Stomach (tissue), 8 donors: ENCODE measurements at regions not wholly inside any gene's neighbourhood (a gene's known extent, or its start where the extent isn't known, plus 50 kb on each side); places are given as distances from the start of the nearest gene placed in this dataset.

Experiments used
- DNase-seq, 2 donors: peaks; one replicate each; pipeline versions ENCODE4 v3.0.0 to v3.0.0-alpha.2; 2013 to 2019
- H3K27ac ChIP-seq, 5 donors: fragments of 200-600 bp in 4 of 5; sonication (generic) in 4 of 5; one replicate each; pipeline ENCODE4 v1.5.1; 2013 to 2019; ENCODE audit warnings: mild to moderate bottlenecking in 1 of 5, moderate library complexity in 1 of 5
- H3K27me3 ChIP-seq, 3 donors: fragments of 200-600 bp; sonication (generic); one replicate each; pipeline ENCODE4 v1.5.1; 2017 to 2019; ENCODE audit warnings: mixed run types in 1 of 3
- H3K36me3 ChIP-seq, 4 donors: fragments of 200-600 bp; sonication (generic); 1 replicate in 3 of 4; 2 replicates in 1 of 4; pipeline ENCODE4 v1.5.1; 2016 to 2019
- H3K4me1 ChIP-seq, 4 donors: fragments of 200-600 bp; sonication (generic); one replicate each; pipeline ENCODE4 v1.5.1; 2016 to 2019
- H3K4me3 ChIP-seq, 4 donors: fragments of 200-600 bp; sonication (generic) in 3 of 4; one replicate each; pipeline ENCODE4 v1.5.1; 2016 to 2019; ENCODE audit warnings: mild to moderate bottlenecking in 1 of 4
- H3K9me3 ChIP-seq, 4 donors: fragments of 200-600 bp; sonication (generic); one replicate each; pipeline ENCODE4 v1.5.1; 2016 to 2019
- CTCF ChIP-seq, 7 experiments: fragments of 450-650 bp in 4 of 7; fragments of 200-600 bp in 3 of 7; sonication (generic) in 3 of 7; IDR thresholded peaks; one replicate each; pipeline ENCODE4 v1.5.1; 2016 to 2019; ENCODE audit warnings: antibody characterized with exemption in 7 of 7, control low read depth in 2 of 7, mild to moderate bottlenecking in 1 of 7
- EP300 ChIP-seq: sonication (generic); formaldehyde crosslinking; IDR thresholded peaks from one replicate; pipeline ENCODE4 v1.6.1; 2017; ENCODE audit warnings: antibody characterized with exemption
- POLR2A ChIP-seq, 4 donors: fragments of 450-650 bp; IDR thresholded peaks; one replicate each; pipeline ENCODE4 v1.6.1; 2016; ENCODE audit warnings: antibody characterized with exemption in 4 of 4, control low read depth in 2 of 4, mild to moderate bottlenecking in 1 of 4, moderate library complexity in 1 of 4
- POLR2AphosphoS5 ChIP-seq, 3 donors: sonication (generic); formaldehyde crosslinking; IDR thresholded peaks; one replicate each; pipeline ENCODE4 v1.6.1; 2016; ENCODE audit warnings: antibody characterized with exemption in 3 of 3
- WGBS, 5 donors: extraction: QIAGEN DNeasy Blood & Tissue Kit in 3 of 5; methylation state at CpG; one replicate each; pipeline versions ENCODE4 v1.1.5 to v1.1.7; 2013 to 2018; 5-methylcytosine and 5-hydroxymethylcytosine counted together
- intact Hi-C: fragments of 100-400 bp; cut with DNase I; formaldehyde crosslinking; loops from one replicate; pipeline ENCODE4 v1.15.1; 2023; ENCODE audit warnings: low total_unique reads
- donor health status: healthy with polysubstance abuse.
- donor health status: Bipolar disorder and iron deficiency.
- donor health status: healthy.

DNA sequence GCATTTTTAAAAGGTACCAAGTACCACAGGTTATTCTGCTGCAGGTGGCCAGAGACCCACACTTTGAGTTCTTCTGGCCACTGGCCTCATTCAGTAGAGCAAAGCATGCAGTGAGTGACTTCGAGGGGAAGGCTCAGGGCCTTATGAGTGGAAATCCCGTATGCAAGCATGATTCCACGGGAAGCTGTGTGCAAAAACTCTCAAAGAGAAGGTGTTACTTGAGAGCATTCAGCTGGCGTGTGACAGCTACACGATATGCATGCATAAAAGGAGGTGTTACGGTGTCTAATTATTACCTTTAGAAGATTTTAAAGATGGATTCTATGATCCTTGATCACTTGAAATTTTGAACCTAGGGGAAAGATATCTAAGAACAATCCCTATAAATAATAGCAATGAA is 160.3 kb downstream of the ENC1 start:
- intact Hi-C loops: no loop called here

DNA sequence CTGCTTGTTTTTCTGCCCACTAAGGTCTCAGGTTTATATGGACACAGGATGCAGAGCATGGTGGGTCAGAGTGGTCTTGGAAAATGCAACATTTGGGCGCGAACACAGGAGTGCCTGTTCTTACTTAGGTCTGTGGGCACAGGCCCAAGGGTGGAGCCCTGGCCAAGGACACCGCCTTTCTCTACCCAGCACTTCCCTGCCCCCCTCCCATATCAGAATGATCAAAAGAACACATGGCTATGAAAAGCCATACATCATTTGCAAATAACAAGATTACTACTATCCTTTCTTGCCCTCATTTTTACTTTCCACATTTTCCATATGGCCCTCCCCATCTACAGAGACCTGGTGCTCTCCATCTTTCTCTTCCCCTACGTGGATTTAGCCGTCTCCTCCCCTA is 162.2 kb downstream of the ENC1 start:
- intact Hi-C loops: no loop called here
- 72 to 91% (median 80%) methylated on average over 5 of the region's 5 CpGs for WGBS, 5 donors
- TF ChIP-seq CTCF (IDR thresholded peaks at IDR 0.05): no peak
- TF ChIP-seq POLR2AphosphoS5 (IDR thresholded peaks at IDR 0.05): no peak
- TF ChIP-seq POLR2A (IDR thresholded peaks at IDR 0.05): no peak
- TF ChIP-seq EP300: no peak
- no peaks in the 10 kb centered on the region for H3K27me3 ChIP-seq
- no peak for DNase-seq
- H3K27ac ChIP-seq: no peak overlapping the region
- no peak overlapping the region for H3K4me3 ChIP-seq
- no peaks in the 10 kb centered on the region for H3K36me3 ChIP-seq
- H3K4me1 ChIP-seq: no peaks in the 10 kb centered on the region
- no peaks in the 10 kb centered on the region for H3K9me3 ChIP-seq

More for the DNA sequence above, 160.3 kb downstream of the ENC1 start:
- no peak for DNase-seq
- Histone ChIP-seq H3K9me3 (no peaks in the 10 kb centered on the region), H3K27ac (no peak overlapping the region), H3K4me3 (no peak overlapping the region), H3K36me3 (no peaks in the 10 kb centered on the region), H3K4me1 (no peaks in the 10 kb centered on the region), H3K27me3 (no peaks in the 10 kb centered on the region)
- no peak for TF ChIP-seq POLR2A (IDR thresholded peaks at IDR 0.05)
- TF ChIP-seq CTCF (IDR thresholded peaks at IDR 0.05): no peak
- no peak for TF ChIP-seq EP300
- no peak for TF ChIP-seq POLR2AphosphoS5 (IDR thresholded peaks at IDR 0.05)
- WGBS, 5 donors: 85 to 93% (median 92%) methylated on average over 6 of the region's 6 CpGs

DNA sequence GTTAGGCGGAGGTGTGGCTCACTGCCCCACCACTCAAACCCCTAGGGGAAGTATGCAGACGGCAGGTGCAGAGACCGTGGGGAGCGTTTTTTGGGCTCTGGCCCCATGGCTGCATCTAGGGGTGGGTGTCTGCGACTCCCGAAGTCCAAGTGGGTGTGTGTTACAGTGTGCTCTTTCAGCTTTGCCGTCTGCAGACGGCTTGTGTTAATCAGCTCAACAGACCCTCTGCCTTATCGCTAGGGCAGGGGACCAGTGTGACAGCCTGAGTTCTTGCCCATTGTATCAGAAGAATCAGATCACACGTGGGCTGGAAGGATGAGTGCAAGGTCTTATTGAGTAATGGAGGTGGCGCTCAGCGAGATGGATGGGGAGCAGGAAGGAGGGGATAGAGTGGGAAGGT is 162.8 kb downstream of the ENC1 start:
- Histone ChIP-seq H3K9me3 (no peaks in the 10 kb centered on the region), H3K4me3 (no peak overlapping the region), H3K36me3 (no peaks in the 10 kb centered on the region), H3K4me1 (no peaks in the 10 kb centered on the region), H3K27ac (no peak overlapping the region), H3K27me3 (no peaks in the 10 kb centered on the region)
- no peak for DNase-seq
- WGBS, 5 donors: 90 to 96% (median 92%) methylated on average over 12 of the region's 12 CpGs
- intact Hi-C loops: no loop called here
- TF ChIP-seq POLR2A (IDR thresholded peaks at IDR 0.05): no peak
- no peak for TF ChIP-seq EP300
- no peak for TF ChIP-seq CTCF (IDR thresholded peaks at IDR 0.05)
- no peak for TF ChIP-seq POLR2AphosphoS5 (IDR thresholded peaks at IDR 0.05)

- TF ChIP-seq EP300 (no peak), POLR2A (IDR thresholded peaks at IDR 0.05) (no peak), POLR2AphosphoS5 (IDR thresholded peaks at IDR 0.05) (no peak), CTCF (IDR thresholded peaks at IDR 0.05) (no peak)
- H3K4me1 ChIP-seq: no peaks in the 10 kb centered on the region
- 66 to 85% (median 77%) methylated on average over 7 of the region's 7 CpGs for WGBS, 5 donors
- no peak overlapping the region for H3K27ac ChIP-seq
- no peak for DNase-seq
- no peaks in the 10 kb centered on the region for H3K36me3 ChIP-seq
- H3K4me3 ChIP-seq: no peak overlapping the region
- H3K27me3 ChIP-seq: no peaks in the 10 kb centered on the region
- H3K9me3 ChIP-seq: no peaks in the 10 kb centered on the region
- intact Hi-C loops: no loop called here
These were observed 163.6 kb downstream of the ENC1 start for GRCh38 chr5:74476819-74477453.
